ENCODE measurements at regions not wholly inside any gene's neighbourhood (a gene's known extent, or its start where the extent isn't known, plus 50 kb on each side); places are given as distances from the start of the nearest gene placed in this dataset.
"Not testable (repeated sequence)": the region's sequence is repeated elsewhere in the genome, so short reads cannot be mapped to it uniquely, and the experiment has no call there.

DNA sequence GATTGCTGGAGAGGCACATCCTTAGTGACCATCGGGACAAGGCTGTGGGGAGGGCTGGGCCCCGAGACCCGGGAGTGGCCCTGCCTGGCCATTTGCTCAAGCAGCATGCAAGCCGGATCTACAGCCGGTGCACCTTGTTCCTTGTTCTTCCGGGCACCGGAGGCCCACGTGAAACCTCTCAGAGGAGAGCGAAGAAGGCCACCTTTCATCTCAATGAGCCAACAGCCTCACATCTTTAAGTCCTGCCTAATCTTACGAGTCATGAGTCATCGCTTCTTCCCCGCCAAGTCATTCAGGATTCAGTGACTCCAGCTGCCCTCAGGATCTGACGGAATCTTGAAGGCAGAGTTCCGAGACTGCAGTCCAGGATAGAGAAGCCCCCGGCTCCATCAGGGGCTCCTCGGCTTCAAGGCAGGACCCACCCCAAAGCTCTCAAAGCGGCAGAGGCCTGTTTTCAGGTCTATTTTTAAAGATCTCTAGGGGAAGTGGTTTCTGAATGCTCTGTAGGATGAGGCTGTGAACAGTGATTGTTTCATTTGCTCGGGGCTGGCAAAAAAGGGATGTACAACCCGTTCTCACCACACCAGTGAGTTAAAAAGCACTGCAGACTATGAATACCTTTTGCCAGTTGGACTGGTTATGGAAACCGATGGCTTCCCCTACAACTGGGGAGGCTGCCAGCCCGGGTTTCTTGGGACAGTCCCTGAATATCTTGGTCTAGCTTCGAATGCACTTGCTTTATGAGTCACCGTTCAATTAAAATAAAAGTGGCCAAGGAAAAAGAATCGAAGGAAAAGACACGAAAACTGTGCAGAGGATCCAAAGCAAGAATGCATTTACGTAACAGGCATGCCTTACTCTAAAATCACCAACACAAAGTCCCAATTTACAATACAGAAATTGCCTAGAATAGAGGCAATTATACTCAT, 57.2 kb upstream of the ECHDC3 start:
- Histone ChIP-seq H3K4me3 (peak overlapping the region; percentile 27 to 56 (median 41)), H3K27me3 (no peaks in the 10 kb centered on the region), H3K4me1 (peaks cover 0 to 2% of the 10 kb centered on the region in 2 donors), H3K9me3 (no peaks in the 10 kb centered on the region), H3K36me3 (no peaks in the 10 kb centered on the region), H3K27ac (peak overlapping the region; percentile 89)
- TF ChIP-seq POLR2AphosphoS5 (IDR thresholded peaks at IDR 0.05) (peak in 1 of 3 donors; percentile 19), POLR2A (IDR thresholded peaks at IDR 0.05) (no peak)
- intact Hi-C loops (cut with DNase I; ENCODE audit: low total_unique reads) = no loop called here
- DNase-seq (ENCODE audit: low spot score in 2 of 2) = peak; percentile 77 to 90

DNA sequence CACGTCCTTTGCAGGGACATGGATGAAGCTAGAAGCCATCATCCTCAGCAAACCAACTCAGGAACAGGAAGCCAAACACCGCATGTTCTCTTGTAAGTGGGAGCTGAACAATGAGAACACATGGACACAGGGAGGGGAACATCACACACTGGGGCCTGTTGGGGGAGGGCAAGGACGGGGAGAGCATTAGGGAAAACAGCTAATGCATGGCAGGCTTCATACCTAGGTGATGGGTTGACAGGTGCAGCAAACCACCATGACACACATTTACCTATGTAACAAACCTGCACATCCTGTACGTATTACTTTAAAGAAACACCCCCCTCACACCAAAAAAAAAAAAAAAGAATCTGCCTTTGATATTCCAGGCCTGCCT, 57.9 kb upstream of the ECHDC3 start:
- H3K4me1 ChIP-seq; intact Hi-C loops (cut with DNase I; ENCODE audit: low total_unique reads); H3K27me3 ChIP-seq; DNase-seq (ENCODE audit: low spot score in 2 of 2); H3K36me3 ChIP-seq; H3K9me3 ChIP-seq: not testable (repeated sequence)
- Histone ChIP-seq H3K27ac (peak overlapping the region; percentile 89), H3K4me3 (peak overlapping the region in 2 of 3 donors; percentile 41 to 56)

DNA sequence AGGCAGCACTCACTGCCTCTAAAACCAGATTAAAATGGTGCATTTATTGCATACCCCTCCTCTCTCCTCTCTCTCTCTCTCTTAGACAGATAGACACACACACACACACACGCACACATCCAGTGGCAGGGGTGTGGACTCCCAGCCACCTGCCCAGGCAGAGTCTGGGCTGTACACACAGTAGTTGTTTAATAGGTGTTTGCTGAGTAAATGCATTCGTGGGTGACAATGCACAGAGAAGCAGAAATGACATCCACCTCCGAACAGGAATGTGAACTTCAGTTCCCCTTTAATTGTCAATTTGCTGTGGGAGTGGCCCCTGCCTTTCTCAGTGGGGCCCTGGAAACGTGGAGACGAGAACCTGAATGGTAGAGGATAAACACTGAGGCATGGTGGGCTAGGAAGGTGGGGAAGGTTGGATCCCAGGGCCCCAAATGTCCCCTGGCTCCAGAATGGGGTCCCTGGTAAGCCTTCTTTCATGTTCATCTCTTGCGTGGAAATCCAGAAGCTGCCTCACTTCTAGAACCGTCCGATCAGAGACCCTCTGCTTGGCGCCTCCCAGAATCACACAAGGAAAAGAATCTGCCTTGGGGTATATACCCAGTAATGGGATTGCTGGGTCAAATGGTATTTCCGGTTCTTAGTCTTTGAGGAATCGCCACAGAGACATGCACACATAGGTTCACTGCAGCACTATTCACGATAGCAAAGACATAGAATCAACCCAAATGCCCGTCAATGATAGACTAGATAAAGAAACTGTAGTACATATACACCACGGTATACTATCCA, 58.5 kb upstream of the ECHDC3 start:
- Histone ChIP-seq H3K36me3 (no peaks in the 10 kb centered on the region), H3K4me3 (no peak overlapping the region), H3K27ac (peak overlapping the region; percentile 89), H3K27me3 (no peaks in the 10 kb centered on the region), H3K4me1 (peaks cover 0 to 2% of the 10 kb centered on the region in 2 donors), H3K9me3 (no peaks in the 10 kb centered on the region)
- TF ChIP-seq, protein P1, sequence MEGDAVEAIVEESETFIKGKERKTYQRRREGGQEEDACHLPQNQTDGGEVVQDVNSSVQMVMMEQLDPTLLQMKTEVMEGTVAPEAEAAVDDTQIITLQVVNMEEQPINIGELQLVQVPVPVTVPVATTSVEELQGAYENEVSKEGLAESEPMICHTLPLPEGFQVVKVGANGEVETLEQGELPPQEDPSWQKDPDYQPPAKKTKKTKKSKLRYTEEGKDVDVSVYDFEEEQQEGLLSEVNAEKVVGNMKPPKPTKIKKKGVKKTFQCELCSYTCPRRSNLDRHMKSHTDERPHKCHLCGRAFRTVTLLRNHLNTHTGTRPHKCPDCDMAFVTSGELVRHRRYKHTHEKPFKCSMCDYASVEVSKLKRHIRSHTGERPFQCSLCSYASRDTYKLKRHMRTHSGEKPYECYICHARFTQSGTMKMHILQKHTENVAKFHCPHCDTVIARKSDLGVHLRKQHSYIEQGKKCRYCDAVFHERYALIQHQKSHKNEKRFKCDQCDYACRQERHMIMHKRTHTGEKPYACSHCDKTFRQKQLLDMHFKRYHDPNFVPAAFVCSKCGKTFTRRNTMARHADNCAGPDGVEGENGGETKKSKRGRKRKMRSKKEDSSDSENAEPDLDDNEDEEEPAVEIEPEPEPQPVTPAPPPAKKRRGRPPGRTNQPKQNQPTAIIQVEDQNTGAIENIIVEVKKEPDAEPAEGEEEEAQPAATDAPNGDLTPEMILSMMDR (IDR thresholded peaks at IDR 0.05) = no peak
- TF ChIP-seq POLR2A (IDR thresholded peaks at IDR 0.05) (no peak), POLR2AphosphoS5 (IDR thresholded peaks at IDR 0.05) (no peak)
- no peak for DNase-seq (ENCODE audit: low spot score in 2 of 2)
- intact Hi-C loops (cut with DNase I; ENCODE audit: low total_unique reads) = no loop called here

DNA sequence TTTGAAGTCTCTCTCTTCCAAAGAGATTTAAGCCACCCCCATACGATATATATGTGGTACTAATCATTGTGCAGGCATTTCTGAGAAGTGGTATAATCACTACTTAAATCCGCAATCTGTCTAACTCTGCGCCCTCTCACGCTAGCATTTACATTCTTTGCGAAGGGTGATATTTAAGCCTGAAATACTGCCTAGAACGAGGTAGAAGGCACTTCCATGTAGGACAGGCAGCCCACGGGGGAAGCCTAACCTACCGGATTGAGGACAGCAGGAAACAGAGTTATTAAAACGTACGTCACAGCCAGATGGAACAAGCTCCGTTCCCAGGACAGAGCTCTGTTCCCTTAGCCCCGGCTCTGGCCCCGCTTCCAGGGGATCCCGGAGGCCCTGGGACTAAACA, 59.3 kb upstream of the ECHDC3 start:
- no peak for DNase-seq (ENCODE audit: low spot score in 2 of 2)
- Histone ChIP-seq H3K9me3 (no peaks in the 10 kb centered on the region), H3K36me3 (no peaks in the 10 kb centered on the region), H3K4me1 (peaks cover 0 to 2% of the 10 kb centered on the region in 2 donors), H3K4me3 (no peak overlapping the region), H3K27ac (peak overlapping the region in 1 of 2 donors; percentile 89), H3K27me3 (no peaks in the 10 kb centered on the region)
- intact Hi-C loops (cut with DNase I; ENCODE audit: low total_unique reads) = no loop called here
- TF ChIP-seq, protein P1 (IDR thresholded peaks at IDR 0.05) = no peak
- TF ChIP-seq POLR2A (IDR thresholded peaks at IDR 0.05) = no peak
- TF ChIP-seq POLR2AphosphoS5 (IDR thresholded peaks at IDR 0.05) = no peak

DNA sequence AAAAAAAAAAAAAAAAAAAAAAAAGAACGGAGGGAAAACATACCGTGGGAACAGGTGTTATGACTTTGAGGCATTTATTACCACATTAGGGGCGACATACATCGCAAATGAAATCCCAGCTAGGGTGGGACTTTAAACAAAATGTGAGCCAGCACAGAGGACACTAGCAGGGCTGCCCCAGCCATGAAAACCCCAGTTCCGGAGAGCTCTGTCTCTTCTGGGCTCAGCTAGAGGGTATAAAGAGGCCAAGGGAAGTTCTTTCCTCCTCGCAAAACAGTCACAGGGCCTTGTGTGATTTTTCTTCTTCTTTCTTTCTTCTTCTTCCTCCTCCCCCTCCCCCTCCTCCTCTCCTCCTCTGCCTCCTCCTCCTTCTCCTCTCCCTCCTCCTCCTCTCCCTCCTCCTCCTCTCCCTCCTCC, 59.9 kb upstream of the ECHDC3 start:
- DNase-seq (ENCODE audit: low spot score in 2 of 2) = no peak
- intact Hi-C loops (cut with DNase I; ENCODE audit: low total_unique reads) = no loop called here
- Histone ChIP-seq H3K36me3 (no peaks in the 10 kb centered on the region), H3K4me1 (peaks cover 0 to 2% of the 10 kb centered on the region in 2 donors), H3K27ac (no peak overlapping the region), H3K27me3 (no peaks in the 10 kb centered on the region), H3K9me3 (no peaks in the 10 kb centered on the region), H3K4me3 (no peak overlapping the region)
- TF ChIP-seq POLR2A (IDR thresholded peaks at IDR 0.05) (no peak), POLR2AphosphoS5 (IDR thresholded peaks at IDR 0.05) (no peak)
- TF ChIP-seq, protein P1 (IDR thresholded peaks at IDR 0.05) = no peak

DNA sequence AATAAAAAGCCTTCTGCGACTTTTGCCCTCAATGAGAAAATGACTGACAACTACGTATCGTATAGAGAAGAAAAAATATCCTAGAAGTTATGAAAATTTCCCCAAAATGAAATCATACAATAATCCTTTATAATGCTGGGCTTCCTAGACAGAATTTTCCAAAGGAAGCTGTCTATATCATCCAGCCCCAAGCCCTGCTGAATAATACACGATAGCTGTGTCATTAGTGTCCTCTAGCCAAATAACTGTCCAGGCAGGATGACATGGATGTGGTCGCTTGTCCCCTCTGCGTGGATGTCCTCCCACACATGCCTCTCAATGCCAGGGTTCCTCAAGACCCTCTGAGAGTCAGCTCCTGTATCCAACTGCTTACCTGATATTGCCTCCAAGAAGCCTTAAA, 61.7 kb upstream of the ECHDC3 start:
- no peak for DNase-seq (ENCODE audit: low spot score in 2 of 2)
- no peak for TF ChIP-seq POLR2AphosphoS5 (IDR thresholded peaks at IDR 0.05)
- no peak for TF ChIP-seq POLR2A (IDR thresholded peaks at IDR 0.05)
- Histone ChIP-seq H3K27me3 (no peaks in the 10 kb centered on the region), H3K4me3 (no peak overlapping the region), H3K36me3 (no peaks in the 10 kb centered on the region), H3K4me1 (peaks cover 0 to 2% of the 10 kb centered on the region in 2 donors), H3K27ac (no peak overlapping the region), H3K9me3 (no peaks in the 10 kb centered on the region)
- intact Hi-C loops (cut with DNase I; ENCODE audit: low total_unique reads) = no loop called here
